ENCODE measurements at regions not wholly inside any gene's neighbourhood (a gene's known extent, or its start where the extent isn't known, plus 50 kb on each side); places are given as distances from the start of the nearest gene placed in this dataset.

GRCh38 chr13:47621931-47622330 lies 379.1 kb downstream of the SUCLA2 start:
- no peak for DNase-seq (ENCODE audit: low spot score)

GRCh38 chr13:47611664-47612288 lies 389.3 kb downstream of the SUCLA2 start:
- DNase-seq (ENCODE audit: low spot score), result no peak

GRCh38 chr13:47610687-47611086 lies 390.4 kb downstream of the SUCLA2 start:
- DNase-seq (ENCODE audit: low spot score), result no peak

GRCh38 chr13:47603365-47603764 lies 397.7 kb downstream of the SUCLA2 start:
- DNase-seq (ENCODE audit: low spot score), result no peak

GRCh38 chr13:47598340-47598911 lies 402.6 kb downstream of the SUCLA2 start:
- peak; percentile 1 for DNase-seq (ENCODE audit: low spot score)

GRCh38 chr13:47594833-47595232 lies 406.2 kb downstream of the SUCLA2 start:
- DNase-seq (ENCODE audit: low spot score), result no peak

GRCh38 chr13:47592256-47592655 lies 408.8 kb downstream of the SUCLA2 start:
- no peak for DNase-seq (ENCODE audit: low spot score)

- DNase-seq (ENCODE audit: low spot score), result no peak
These were observed 412.4 kb downstream of the SUCLA2 start for GRCh38 chr13:47588676-47589075.

GRCh38 chr13:47572375-47572774 lies 428.7 kb downstream of the SUCLA2 start:
- DNase-seq (ENCODE audit: low spot score), result no peak

GRCh38 chr13:47564041-47564440 lies 437.0 kb downstream of the SUCLA2 start:
- DNase-seq (ENCODE audit: low spot score), result no peak

GRCh38 chr13:47556703-47557102 lies 444.4 kb downstream of the SUCLA2 start:
- no peak for DNase-seq (ENCODE audit: low spot score)

GRCh38 chr13:47555235-47555634 lies 445.8 kb downstream of the SUCLA2 start:
- no peak for DNase-seq (ENCODE audit: low spot score)

GRCh38 chr13:47553329-47553977 lies 447.6 kb downstream of the SUCLA2 start:
- DNase-seq (ENCODE audit: low spot score), result no peak

GRCh38 chr13:47549219-47549752 lies 451.8 kb downstream of the SUCLA2 start:
- DNase-seq (ENCODE audit: low spot score), result no peak

GRCh38 chr13:47548294-47548840 lies 452.7 kb downstream of the SUCLA2 start:
- no peak for DNase-seq (ENCODE audit: low spot score)

GRCh38 chr13:47546391-47547225 lies 454.5 kb downstream of the SUCLA2 start:
- no peak for DNase-seq (ENCODE audit: low spot score)

GRCh38 chr13:47545201-47546024 lies 455.7 kb downstream of the SUCLA2 start:
- DNase-seq (ENCODE audit: low spot score), result no peak

GRCh38 chr13:47539317-47539716 lies 461.8 kb downstream of the SUCLA2 start:
- DNase-seq (ENCODE audit: low spot score), result no peak

GRCh38 chr13:47523771-47524170 lies 477.3 kb downstream of the SUCLA2 start:
- no peak for DNase-seq (ENCODE audit: low spot score)

- DNase-seq (ENCODE audit: low spot score), result no peak
These were observed 479.1 kb downstream of the SUCLA2 start for GRCh38 chr13:47521890-47522487.

- no peak for DNase-seq (ENCODE audit: low spot score)
These were observed 481.4 kb downstream of the SUCLA2 start for GRCh38 chr13:47519626-47520025.

Data from LoVo (cell line).